Common myeloid progenitor, CD34-positive (primary cell): ENCODE measurements at regions not wholly inside any gene's neighbourhood (a gene's known extent, or its start where the extent isn't known, plus 50 kb on each side); places are given as distances from the start of the nearest gene placed in this dataset.
"Not testable (repeated sequence)": the region's sequence is repeated elsewhere in the genome, so short reads cannot be mapped to it uniquely, and the experiment has no call there.

Experiments
- CTCF ChIA-PET: fragments of 350-600 bp; sonication (Branson Sonifier 250); formaldehyde crosslinking; loops from one replicate; lab custom pipeline; 2021; ENCODE audit warnings: antibody characterized with exemption; lab: Charles Lee
- POLR2A ChIA-PET: fragments of 350-600 bp; sonication (Branson Sonifier 250); formaldehyde crosslinking; loops from one replicate; lab custom pipeline; 2021; ENCODE audit warnings: antibody characterized with exemption; lab: Charles Lee
- DNase-seq, 3 donors: peaks; one replicate each; pipeline versions ENCODE4 v3.0.0 to v3.0.0-alpha.2; 2013
- H3K27ac ChIP-seq, 2 experiments: 1 replicate in 1 of 2; 2 replicates in 1 of 2; pipeline ENCODE4 v1.7.0; 2013; ENCODE audit warnings: inconsistent platforms in 2 of 2, low read length in 2 of 2, mild to moderate bottlenecking in 2 of 2, low read depth in 1 of 2, moderate library complexity in 1 of 2; ENCODE audit not compliant: severe bottlenecking in 2 of 2, insufficient read depth in 1 of 2, poor library complexity in 1 of 2
- H3K27me3 ChIP-seq, 5 experiments: replicated peaks in 2 of 5; 1 replicate in 3 of 5; 2 replicates in 2 of 5; pipeline versions ENCODE4 v1.6.1 to v1.7.0; 2013; ENCODE audit warnings: low read length in 4 of 5, mild to moderate bottlenecking in 2 of 5, moderate library complexity in 2 of 5, inconsistent platforms in 1 of 5; ENCODE audit not compliant: insufficient read depth in 5 of 5, control insufficient read depth in 4 of 5
- H3K36me3 ChIP-seq, 4 experiments: 1 replicate in 2 of 4; 2 replicates in 2 of 4; pipeline versions ENCODE4 v1.6.1 to v1.7.0; 2013; ENCODE audit warnings: low read length in 3 of 4, control low read depth in 1 of 4, mild to moderate bottlenecking in 1 of 4; ENCODE audit not compliant: control insufficient read depth in 4 of 4, insufficient read depth in 4 of 4
- H3K4me1 ChIP-seq, 4 experiments: 1 replicate in 3 of 4; 2 replicates in 1 of 4; pipeline versions ENCODE4 v1.6.1 to v1.7.1; 2013; ENCODE audit warnings: low read length in 3 of 4, mild to moderate bottlenecking in 3 of 4, control low read depth in 1 of 4, inconsistent platforms in 1 of 4, moderate library complexity in 1 of 4; ENCODE audit not compliant: control insufficient read depth in 4 of 4, insufficient read depth in 4 of 4; ENCODE audit errors: control extremely low read depth in 1 of 4
- H3K4me3 ChIP-seq, 7 experiments: 1 replicate in 4 of 7; 2 replicates in 3 of 7; pipeline versions ENCODE4 v1.5.1 to v1.7.0; 2013; ENCODE audit warnings: mild to moderate bottlenecking in 7 of 7, low read length in 6 of 7, moderate library complexity in 6 of 7, inconsistent platforms in 2 of 7, low read depth in 2 of 7, control low read depth in 1 of 7; ENCODE audit not compliant: insufficient read depth in 4 of 7, control insufficient read depth in 1 of 7; ENCODE audit errors: extremely low read depth in 1 of 7
- H3K9me3 ChIP-seq, 5 experiments: 1 replicate in 4 of 5; 2 replicates in 1 of 5; pipeline versions ENCODE4 v1.6.1 to v1.7.1; 2013; ENCODE audit warnings: low read length in 4 of 5, mild to moderate bottlenecking in 2 of 5, inconsistent platforms in 1 of 5, low read depth in 1 of 5, moderate library complexity in 1 of 5; ENCODE audit not compliant: control insufficient read depth in 4 of 5, insufficient read depth in 2 of 5; ENCODE audit errors: control extremely low read depth in 1 of 5
- WGBS: methylation state at CpG from one replicate; pipeline ENCODE4 v1.1.5; 2013; ENCODE audit not compliant: insufficient coverage; 5-methylcytosine and 5-hydroxymethylcytosine counted together

GRCh38 chr1:68873144-68873543 lies 376.3 kb upstream of the DEPDC1 start:
- CTCF ChIA-PET, result no interaction called here
- Histone ChIP-seq H3K36me3 (no peaks in the 10 kb centered on the region), H3K27ac (no peak overlapping the region), H3K4me1 (no peaks in the 10 kb centered on the region), H3K9me3 (peaks cover 0 to 10% (median 0%) of the 10 kb centered on the region in 5 experiments), H3K4me3 (no peak overlapping the region), H3K27me3 (no peaks in the 10 kb centered on the region)
- DNase-seq, result no peak
- POLR2A ChIA-PET, result no interaction called here
- 86% methylated on average over 1 of the region's 2 CpGs for WGBS

GRCh38 chr1:68881330-68882194 lies 384.7 kb upstream of the DEPDC1 start:
- H3K4me3 ChIP-seq, H3K27me3 ChIP-seq, DNase-seq, CTCF ChIA-PET, H3K9me3 ChIP-seq, H3K27ac ChIP-seq, POLR2A ChIA-PET, H3K36me3 ChIP-seq, H3K4me1 ChIP-seq: not testable (repeated sequence)
- WGBS, result 96% methylated on average over 14 of the region's 29 CpGs

GRCh38 chr1:68889471-68889870 lies 392.6 kb upstream of the DEPDC1 start:
- WGBS, result 20% methylated on average over 1 of the region's 5 CpGs
- Histone ChIP-seq H3K27ac (no peak overlapping the region), H3K36me3 (no peaks in the 10 kb centered on the region), H3K4me1 (no peaks in the 10 kb centered on the region), H3K27me3 (no peaks in the 10 kb centered on the region), H3K4me3 (no peak overlapping the region), H3K9me3 (peaks cover 0 to 2% (median 0%) of the 10 kb centered on the region in 5 experiments)
- ChIA-PET POLR2A (no interaction called here), CTCF (no interaction called here)
- no peak for DNase-seq

- Histone ChIP-seq H3K36me3 (no peaks in the 10 kb centered on the region), H3K27me3 (no peaks in the 10 kb centered on the region), H3K27ac (no peak overlapping the region), H3K4me1 (no peaks in the 10 kb centered on the region), H3K9me3 (peaks cover 0 to 2% (median 0%) of the 10 kb centered on the region in 5 experiments), H3K4me3 (no peak overlapping the region)
- POLR2A ChIA-PET, result interaction anchor here (0.6 kb wide), 1 partner anchor 1108 kb away, joined by 3 read pairs; no protein-coding TSS in a partner anchor
- no peak for DNase-seq
- CTCF ChIA-PET, result interaction anchor here (0.7 to 1.0 kb wide), 2 partner anchors 10 to 35 kb away, joined by 3 to 4 read pairs; no protein-coding TSS in a partner anchor
- 100% methylated on average over 1 of the region's 3 CpGs for WGBS
These were observed 393.9 kb upstream of the DEPDC1 start for GRCh38 chr1:68890736-68891135.

GRCh38 chr1:68904477-68904876 lies 407.6 kb upstream of the DEPDC1 start:
- no peaks in the 10 kb centered on the region for H3K4me1 ChIP-seq
- no peak overlapping the region for H3K4me3 ChIP-seq
- DNase-seq, result no peak
- no peaks in the 10 kb centered on the region for H3K27me3 ChIP-seq
- ChIA-PET CTCF (no interaction called here), POLR2A (no interaction called here)
- no peaks in the 10 kb centered on the region for H3K36me3 ChIP-seq
- H3K27ac ChIP-seq, result no peak overlapping the region
- H3K9me3 ChIP-seq, result peaks cover 0 to under 1% (median 0%) of the 10 kb centered on the region in 5 experiments
- WGBS, result 100% methylated on average over 1 of the region's 3 CpGs

- no CpG with 5 or more reads among the region's 3 CpGs for WGBS
- H3K27me3 ChIP-seq, result no peaks in the 10 kb centered on the region
These were observed 409.5 kb upstream of the DEPDC1 start for GRCh38 chr1:68906431-68906830.

GRCh38 chr1:68907491-68907890 lies 410.6 kb upstream of the DEPDC1 start:
- Histone ChIP-seq H3K36me3 (no peaks in the 10 kb centered on the region), H3K9me3 (peaks cover 0 to 8% (median 0%) of the 10 kb centered on the region in 5 experiments), H3K27me3 (no peaks in the 10 kb centered on the region), H3K4me3 (no peak overlapping the region), H3K4me1 (no peaks in the 10 kb centered on the region), H3K27ac (no peak overlapping the region)
- DNase-seq, result no peak
- ChIA-PET POLR2A (no interaction called here), CTCF (no interaction called here)
- 100% methylated on average over 1 of the region's 5 CpGs for WGBS

More at GRCh38 chr1:68906431-68906830, 409.5 kb upstream of the DEPDC1 start:
- Histone ChIP-seq H3K4me3 (no peak overlapping the region), H3K9me3 (peaks cover 0 to 8% (median 0%) of the 10 kb centered on the region in 5 experiments), H3K4me1 (no peaks in the 10 kb centered on the region), H3K36me3 (no peaks in the 10 kb centered on the region), H3K27ac (no peak overlapping the region)
- ChIA-PET POLR2A (no interaction called here), CTCF (no interaction called here)
- no peak for DNase-seq
